ENCODE measurements at regions not wholly inside any gene's neighbourhood (a gene's known extent, or its start where the extent isn't known, plus 50 kb on each side); places are given as distances from the start of the nearest gene placed in this dataset.

DNA sequence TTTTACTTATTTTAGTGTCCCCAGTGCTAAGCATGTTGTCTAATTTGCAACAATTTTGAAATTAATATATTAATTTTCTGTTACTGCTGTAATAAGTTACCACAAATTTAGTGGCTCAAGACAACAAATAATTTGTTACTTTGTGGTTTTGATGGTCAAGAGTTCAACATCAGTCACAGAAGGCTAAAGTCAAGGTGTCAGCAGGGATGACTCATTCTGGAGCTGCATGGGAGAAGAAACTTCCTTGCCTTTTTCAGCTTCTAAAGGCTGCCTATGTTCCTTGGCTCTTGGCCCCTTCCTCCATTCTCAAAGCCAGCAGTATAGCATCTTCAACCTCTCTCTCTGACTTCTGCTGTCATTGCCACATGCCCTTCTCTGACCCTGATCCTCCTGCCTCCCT, 271.8 kb downstream of the HLX start:
- in situ Hi-C loops (cut with MboI; ENCODE audit: low sequenced_read_pairs), result no loop called here

DNA sequence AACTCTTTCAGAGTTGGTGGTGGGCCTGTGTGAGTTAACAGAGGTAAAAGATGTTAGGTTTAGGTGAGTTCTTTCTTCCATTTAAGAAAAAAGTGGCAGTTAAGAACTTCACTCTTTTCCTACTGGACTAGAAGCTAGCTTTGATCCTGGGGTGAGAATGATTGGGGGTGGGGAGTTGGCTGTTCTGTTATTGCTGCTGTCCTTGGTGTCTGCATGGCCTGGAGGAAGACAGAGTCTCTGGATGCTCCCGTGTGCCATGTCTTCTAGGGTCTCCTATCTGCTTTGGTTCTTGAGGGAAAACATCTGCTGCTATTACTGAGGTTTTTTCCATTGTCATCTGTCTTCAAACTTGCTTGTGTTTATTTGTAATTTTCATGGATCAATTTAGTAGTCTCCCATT, 275.7 kb downstream of the HLX start:
- in situ Hi-C loops (cut with MboI; ENCODE audit: low sequenced_read_pairs), result no loop called here

DNA sequence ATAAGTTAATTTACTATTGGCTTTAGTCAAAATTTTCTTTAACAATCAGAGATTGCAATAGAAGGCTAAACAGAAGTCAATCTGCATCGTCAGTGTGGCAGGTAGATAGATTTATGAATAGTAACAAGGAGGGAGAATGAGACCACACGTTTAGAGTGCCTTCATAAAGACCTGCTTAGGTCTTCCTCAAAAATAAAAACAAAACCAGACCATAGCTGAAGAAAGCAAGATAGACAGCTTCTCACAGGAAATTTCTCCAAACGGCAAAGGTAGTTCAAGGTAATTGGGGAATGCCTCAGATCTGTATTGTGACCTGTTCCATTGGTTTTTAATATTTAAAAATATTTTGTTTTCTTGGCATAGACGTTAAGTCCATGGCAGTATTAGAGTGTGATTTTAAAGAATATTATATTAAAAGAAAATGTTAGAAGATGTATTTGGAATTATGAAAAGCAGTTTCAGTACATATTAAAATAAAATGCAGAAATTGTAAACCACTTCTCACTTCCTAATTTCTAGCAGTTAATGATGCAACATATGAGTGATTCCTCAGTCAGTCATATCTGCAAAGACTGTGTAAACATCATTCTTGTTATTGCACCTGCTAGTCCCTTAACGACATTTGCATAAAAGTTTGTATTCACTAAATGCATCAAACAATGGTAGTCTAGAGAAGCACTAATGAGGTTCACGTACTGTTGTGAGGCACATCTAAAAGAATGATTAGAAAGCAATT, 278.0 kb downstream of the HLX start:
- in situ Hi-C loops (cut with MboI; ENCODE audit: low sequenced_read_pairs), result no loop called here

- in situ Hi-C loops (cut with MboI; ENCODE audit: low sequenced_read_pairs), result no loop called here
Observed at GRCh38 chr1:221159608-221160007, 280.4 kb downstream of the HLX start.

DNA sequence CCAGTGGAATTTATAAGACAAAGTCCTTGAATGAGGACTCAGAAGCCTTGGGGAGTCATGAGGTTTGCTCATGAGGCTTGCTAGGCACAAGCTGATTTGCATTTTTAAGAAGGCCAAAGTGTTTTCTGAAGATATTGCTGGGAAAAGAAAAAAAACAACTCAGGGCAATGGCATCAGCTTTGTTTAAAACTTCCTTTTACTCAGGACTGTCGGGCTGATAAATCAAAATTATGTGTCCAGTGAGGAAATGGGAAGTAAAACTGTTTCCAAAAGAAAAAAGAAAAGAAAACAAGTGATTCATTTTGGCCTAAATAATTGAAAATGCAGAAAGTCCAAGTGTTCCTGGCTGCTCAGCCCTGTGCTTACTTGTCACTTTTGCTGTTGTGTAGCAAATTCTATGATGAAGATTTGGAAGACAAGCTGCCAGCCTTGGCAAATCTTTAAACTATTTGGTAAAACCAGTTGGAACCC, 282.4 kb downstream of the HLX start:
- in situ Hi-C loops (cut with MboI; ENCODE audit: low sequenced_read_pairs), result no loop called here

GRCh38 chr1:221162352-221162751, 283.1 kb downstream of the HLX start:
- in situ Hi-C loops (cut with MboI; ENCODE audit: low sequenced_read_pairs), result no loop called here

GRCh38 chr1:221162939-221163338, 283.7 kb downstream of the HLX start:
- in situ Hi-C loops (cut with MboI; ENCODE audit: low sequenced_read_pairs), result no loop called here

DNA sequence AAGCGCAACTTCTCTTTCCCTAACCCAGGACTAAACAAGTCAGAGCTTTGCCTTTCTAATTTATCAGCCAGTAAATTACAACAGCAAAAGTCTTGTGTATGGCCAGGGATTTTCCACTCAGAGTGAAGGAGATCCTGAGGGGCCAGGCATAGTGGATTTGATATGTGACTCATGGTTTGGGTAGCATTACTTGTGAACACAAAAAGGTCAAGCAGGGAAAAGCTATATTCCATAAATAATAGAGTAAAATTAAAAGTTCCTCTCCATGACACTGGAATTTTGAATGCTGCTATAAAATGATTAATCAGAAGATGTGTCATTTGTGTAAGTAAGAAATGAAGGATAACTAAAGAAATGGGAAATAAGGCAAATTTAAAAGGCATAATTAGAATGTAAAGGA, 284.8 kb downstream of the HLX start:
- in situ Hi-C loops (cut with MboI; ENCODE audit: low sequenced_read_pairs), result no loop called here

DNA sequence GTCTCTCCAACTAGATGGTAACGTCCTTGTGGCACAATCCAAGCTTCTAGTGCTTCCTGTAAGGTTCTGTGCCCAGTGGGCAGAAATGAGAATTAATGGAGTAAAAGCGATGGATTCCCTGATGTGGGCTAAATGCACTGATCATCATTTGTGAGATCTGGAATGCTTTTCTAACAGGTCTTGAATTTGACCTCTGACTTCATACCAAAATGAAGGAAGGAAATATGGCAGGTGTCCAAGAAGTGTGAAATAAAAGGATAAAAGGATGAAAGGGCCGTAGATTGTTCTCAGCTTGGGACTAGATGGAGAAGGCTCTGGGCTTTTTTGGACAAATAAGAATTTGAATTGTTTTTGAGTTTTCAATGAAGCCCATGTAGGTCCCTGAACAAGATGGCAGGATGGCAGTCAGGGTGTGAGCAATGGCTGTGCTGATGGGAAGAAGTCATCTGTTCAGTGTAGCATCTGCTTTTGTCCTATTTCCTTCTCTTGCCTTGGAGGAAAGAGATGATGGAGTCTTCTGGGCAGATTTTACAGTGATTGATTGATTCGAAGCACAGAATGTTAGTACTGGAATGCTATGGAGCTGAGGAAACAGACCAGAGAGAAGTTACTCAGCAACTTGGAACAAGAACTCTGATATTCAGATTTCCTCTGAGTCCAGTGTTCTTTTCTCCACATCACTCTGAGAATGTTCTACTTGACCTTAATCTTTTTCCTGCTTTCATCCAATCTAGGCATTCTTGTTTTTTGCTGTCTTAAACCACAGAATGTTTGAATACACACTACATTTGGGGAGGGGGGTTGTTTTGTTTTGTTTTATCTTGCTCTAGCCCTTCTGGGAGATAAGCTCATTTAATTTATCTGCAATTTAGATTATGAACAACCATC, 286.0 kb downstream of the HLX start:
- in situ Hi-C loops (cut with MboI; ENCODE audit: low sequenced_read_pairs), result no loop called here

DNA sequence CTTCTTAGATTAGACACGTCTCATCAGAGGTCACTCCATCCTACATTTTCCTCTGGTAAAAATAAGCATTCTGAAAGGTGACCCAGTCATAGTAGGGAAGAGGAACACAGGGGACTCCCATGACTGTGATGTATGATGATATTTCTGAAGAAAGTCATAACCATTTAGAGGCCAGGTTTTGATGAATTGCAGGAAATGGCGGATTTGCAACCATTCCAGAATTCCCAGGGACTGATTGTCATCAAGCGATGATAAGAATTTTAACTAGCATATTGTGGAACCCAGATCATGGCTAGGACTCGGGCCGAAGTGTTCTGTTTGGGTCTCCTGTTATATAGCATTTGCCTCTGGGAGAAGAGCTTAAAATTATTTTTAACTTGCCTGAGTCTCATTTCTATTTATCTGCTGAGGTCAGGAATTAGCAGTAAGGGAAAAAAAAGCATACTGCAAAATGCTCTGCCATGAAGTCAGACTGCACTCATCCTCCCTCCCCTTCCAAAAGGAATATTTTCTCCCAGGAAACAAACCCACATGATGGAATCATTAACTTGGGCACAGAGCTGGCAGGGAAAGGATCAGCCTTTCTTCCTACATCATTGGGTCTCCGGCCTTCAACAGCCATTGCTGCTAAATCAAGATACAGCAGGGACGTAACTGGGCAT, 286.7 kb downstream of the HLX start:
- in situ Hi-C loops (cut with MboI; ENCODE audit: low sequenced_read_pairs), result no loop called here

- in situ Hi-C loops (cut with MboI; ENCODE audit: low sequenced_read_pairs), result no loop called here
Observed at GRCh38 chr1:221166559-221167318, 287.5 kb downstream of the HLX start.

DNA sequence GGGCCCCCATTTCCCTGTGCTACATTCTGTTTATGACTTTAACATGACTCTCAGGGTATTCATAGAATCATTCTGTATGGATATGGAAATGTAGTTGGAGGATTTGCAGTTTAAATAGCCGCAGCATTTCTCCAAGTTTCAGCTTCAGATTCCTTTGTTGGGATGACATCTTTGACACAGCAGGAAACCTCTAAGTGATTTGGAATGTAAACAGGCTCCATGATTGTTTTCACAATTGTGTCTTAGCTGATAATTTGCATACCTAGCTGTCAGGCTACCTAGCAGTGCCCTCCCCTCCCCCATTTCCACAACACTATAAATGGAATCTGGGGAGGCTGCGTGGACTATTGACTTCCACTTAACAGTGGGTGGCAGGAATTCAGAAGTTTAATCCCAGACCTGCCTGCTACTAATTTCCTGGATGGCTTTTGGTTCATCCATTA, 290.2 kb downstream of the HLX start:
- in situ Hi-C loops (cut with MboI; ENCODE audit: low sequenced_read_pairs), result no loop called here

DNA sequence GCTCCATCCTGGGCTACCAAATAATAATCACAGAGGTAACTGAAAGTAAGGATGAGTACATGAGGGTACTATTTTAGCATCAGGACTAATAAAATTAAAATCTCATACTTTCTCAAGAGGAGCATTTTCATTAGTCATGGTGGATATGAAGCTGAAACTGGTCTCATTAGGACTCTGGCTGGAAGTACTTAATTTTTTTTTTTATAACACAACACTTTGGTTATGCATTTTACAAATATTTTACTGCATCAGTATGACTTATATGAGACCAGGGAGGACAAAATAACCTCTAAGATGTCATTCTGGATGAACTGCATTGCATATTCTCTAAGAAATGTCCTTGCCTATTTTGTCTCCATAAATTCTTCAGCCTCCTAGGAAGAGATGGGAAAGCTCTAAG, 290.9 kb downstream of the HLX start:
- in situ Hi-C loops (cut with MboI; ENCODE audit: low sequenced_read_pairs), result no loop called here

DNA sequence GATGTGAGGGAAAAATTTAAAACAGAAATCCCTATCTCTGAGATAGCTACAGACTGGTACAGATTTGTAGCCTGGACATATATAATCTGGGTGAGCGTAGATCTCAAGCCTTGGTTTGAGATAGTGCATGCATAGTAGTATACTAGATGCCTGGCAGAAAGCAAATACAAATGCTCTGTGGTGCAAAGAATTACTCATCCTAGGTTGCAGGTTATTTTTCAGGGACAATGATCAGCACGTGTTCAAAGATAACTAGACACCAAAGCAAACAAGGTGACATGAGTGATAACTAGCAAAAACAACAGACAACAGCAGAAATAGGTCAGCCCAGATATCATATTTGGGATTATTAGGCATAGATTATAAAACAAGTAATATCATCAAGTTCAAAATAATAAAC, 292.5 kb downstream of the HLX start:
- in situ Hi-C loops (cut with MboI; ENCODE audit: low sequenced_read_pairs), result no loop called here

GRCh38 chr1:221172841-221173240, 293.6 kb downstream of the HLX start:
- in situ Hi-C loops (cut with MboI; ENCODE audit: low sequenced_read_pairs), result no loop called here

- in situ Hi-C loops (cut with MboI; ENCODE audit: low sequenced_read_pairs), result no loop called here
Observed at GRCh38 chr1:221174330-221174993, 295.2 kb downstream of the HLX start.

DNA sequence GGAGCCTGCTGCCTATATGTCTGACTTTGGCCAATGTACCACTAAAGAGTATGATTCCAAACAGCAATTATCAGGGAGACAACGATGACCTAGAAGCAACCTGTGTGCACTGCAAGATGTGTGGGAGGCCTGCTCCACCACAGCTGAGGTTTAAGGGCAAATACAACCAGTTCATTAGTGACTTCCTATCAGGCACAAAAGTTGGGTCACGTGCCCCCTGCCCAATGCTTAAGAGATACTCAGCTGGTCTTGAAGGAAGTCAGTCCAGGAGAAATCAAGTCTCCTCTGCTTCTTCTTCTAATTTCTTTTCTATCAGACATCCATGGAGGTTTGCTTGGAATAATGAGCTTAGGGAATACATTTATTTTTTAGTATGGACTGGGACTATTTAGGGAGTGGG, 296.0 kb downstream of the HLX start:
- in situ Hi-C loops (cut with MboI; ENCODE audit: low sequenced_read_pairs), result no loop called here

GRCh38 chr1:221180704-221181368, 301.6 kb downstream of the HLX start:
- in situ Hi-C loops (cut with MboI; ENCODE audit: low sequenced_read_pairs), result no loop called here

DNA sequence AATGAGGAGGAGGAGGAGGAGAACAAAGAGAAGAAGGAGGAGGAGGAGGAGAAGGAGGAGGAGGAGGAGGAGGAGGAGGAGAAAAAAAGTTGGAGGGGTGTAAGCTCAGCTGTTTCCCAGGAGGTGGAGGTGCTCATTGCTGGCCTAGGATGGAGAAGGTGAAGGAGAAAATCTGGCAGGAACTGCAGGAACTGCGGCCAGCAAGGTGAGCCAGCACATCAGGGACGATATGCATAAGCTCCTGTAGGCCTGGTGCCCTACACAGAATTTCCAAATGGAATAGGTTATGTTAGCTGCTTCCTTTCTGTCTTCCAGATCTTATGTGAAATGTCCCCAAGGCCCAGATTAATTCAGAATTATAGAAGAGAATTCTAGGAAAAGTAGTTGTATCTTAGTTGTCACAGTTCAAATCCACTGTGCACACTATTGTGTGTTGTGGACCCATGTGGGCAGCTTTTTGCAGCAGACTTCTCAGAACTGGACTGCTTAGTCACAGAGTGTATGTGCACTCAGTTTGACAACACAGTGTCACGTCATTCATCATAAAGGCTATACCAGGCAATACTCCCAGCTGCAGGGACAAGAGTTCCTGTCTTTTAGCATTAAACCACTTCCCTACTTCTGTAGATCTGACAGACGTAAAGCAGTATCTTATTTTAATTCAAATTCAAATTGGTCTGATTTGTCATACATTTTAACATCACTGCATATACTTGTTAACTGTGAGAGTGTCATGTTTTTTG, 303.7 kb downstream of the HLX start:
- in situ Hi-C loops (cut with MboI; ENCODE audit: low sequenced_read_pairs), result no loop called here
